ENCODE measurements at regions not wholly inside any gene's neighbourhood (a gene's known extent, or its start where the extent isn't known, plus 50 kb on each side); places are given as distances from the start of the nearest gene placed in this dataset.
A peak's percentile ranks its signal among the peaks of the same experiment; 100 is the strongest.

GRCh38 chr15:39511000-39511915 is 69.6 kb upstream of the THBS1 start:
- TF ChIP-seq RCOR1 (IDR thresholded peaks at IDR 0.05; ENCODE audit: low read length): no peak
- TF ChIP-seq, protein P1, sequence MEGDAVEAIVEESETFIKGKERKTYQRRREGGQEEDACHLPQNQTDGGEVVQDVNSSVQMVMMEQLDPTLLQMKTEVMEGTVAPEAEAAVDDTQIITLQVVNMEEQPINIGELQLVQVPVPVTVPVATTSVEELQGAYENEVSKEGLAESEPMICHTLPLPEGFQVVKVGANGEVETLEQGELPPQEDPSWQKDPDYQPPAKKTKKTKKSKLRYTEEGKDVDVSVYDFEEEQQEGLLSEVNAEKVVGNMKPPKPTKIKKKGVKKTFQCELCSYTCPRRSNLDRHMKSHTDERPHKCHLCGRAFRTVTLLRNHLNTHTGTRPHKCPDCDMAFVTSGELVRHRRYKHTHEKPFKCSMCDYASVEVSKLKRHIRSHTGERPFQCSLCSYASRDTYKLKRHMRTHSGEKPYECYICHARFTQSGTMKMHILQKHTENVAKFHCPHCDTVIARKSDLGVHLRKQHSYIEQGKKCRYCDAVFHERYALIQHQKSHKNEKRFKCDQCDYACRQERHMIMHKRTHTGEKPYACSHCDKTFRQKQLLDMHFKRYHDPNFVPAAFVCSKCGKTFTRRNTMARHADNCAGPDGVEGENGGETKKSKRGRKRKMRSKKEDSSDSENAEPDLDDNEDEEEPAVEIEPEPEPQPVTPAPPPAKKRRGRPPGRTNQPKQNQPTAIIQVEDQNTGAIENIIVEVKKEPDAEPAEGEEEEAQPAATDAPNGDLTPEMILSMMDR (IDR thresholded peaks at IDR 0.05): no peak
- TF ChIP-seq RFX5 (IDR thresholded peaks at IDR 0.05; ENCODE audit: low read length): no peak
- no peak for TF ChIP-seq SIN3A (IDR thresholded peaks at IDR 0.05; ENCODE audit: borderline replicate concordance, low read depth, low read length)
- TF ChIP-seq TAF1 (IDR thresholded peaks at IDR 0.05; ENCODE audit: borderline replicate concordance, low read depth, low read length): no peak
- TF ChIP-seq SMC3 (IDR thresholded peaks at IDR 0.05; ENCODE audit: low read depth, low read length): no peak
- no peak for TF ChIP-seq RAD21 (IDR thresholded peaks at IDR 0.05; ENCODE audit: low read length)
- TF ChIP-seq, protein P2, sequence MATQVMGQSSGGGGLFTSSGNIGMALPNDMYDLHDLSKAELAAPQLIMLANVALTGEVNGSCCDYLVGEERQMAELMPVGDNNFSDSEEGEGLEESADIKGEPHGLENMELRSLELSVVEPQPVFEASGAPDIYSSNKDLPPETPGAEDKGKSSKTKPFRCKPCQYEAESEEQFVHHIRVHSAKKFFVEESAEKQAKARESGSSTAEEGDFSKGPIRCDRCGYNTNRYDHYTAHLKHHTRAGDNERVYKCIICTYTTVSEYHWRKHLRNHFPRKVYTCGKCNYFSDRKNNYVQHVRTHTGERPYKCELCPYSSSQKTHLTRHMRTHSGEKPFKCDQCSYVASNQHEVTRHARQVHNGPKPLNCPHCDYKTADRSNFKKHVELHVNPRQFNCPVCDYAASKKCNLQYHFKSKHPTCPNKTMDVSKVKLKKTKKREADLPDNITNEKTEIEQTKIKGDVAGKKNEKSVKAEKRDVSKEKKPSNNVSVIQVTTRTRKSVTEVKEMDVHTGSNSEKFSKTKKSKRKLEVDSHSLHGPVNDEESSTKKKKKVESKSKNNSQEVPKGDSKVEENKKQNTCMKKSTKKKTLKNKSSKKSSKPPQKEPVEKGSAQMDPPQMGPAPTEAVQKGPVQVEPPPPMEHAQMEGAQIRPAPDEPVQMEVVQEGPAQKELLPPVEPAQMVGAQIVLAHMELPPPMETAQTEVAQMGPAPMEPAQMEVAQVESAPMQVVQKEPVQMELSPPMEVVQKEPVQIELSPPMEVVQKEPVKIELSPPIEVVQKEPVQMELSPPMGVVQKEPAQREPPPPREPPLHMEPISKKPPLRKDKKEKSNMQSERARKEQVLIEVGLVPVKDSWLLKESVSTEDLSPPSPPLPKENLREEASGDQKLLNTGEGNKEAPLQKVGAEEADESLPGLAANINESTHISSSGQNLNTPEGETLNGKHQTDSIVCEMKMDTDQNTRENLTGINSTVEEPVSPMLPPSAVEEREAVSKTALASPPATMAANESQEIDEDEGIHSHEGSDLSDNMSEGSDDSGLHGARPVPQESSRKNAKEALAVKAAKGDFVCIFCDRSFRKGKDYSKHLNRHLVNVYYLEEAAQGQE (IDR thresholded peaks at IDR 0.05; ENCODE audit: low read depth, low read length): no peak
- TF ChIP-seq NRF1 (IDR thresholded peaks at IDR 0.05; ENCODE audit: low read depth, low read length): no peak
- peak; percentile 44; the same call in 1 of the 2 replicates for TF ChIP-seq JUND (IDR thresholded peaks at IDR 0.05)

Data from SK-N-SH (cell line).